GM12878 (cell line): ENCODE measurements at regions not wholly inside any gene's neighbourhood (a gene's known extent, or its start where the extent isn't known, plus 50 kb on each side); places are given as distances from the start of the nearest gene placed in this dataset.

Experiments used
- ATAC-seq: fragments of 200-7000 bp; cut with Tn5 transposase; 3 replicates; pipeline ENCODE4 v1.9.1; 2020; ENCODE audit warnings: mild to moderate bottlenecking, moderate library complexity
- BruUV-seq: library from RNA; stranded (reverse); fragments of 400-500 nt; replicated peaks from 2 replicates; lab custom pipeline; 2021; lab: Mats Ljungman, UMichigan
- CTCF ChIA-PET: fragments of 300-600 bp; sonication (Branson Sonifier 250); formaldehyde crosslinking; extraction: SDS; loops from one replicate; lab custom pipeline; 2021; ENCODE audit warnings: inconsistent platforms; lab: Yijun Ruan, JAX
- POLR2A ChIA-PET: fragments of 350-600 bp; formaldehyde crosslinking; extraction: SDS; loops from one replicate; lab custom pipeline; 2021; ENCODE audit warnings: inconsistent platforms; lab: Charles Lee
- RAD21 ChIA-PET: fragments of 300-600 bp; sonication (Branson Sonifier 250); formaldehyde crosslinking; loops from one replicate; lab custom pipeline; 2023; ENCODE audit warnings: antibody characterized with exemption; ENCODE audit not compliant: unreplicated experiment; lab: Charles Lee
- SMC1A ChIA-PET: fragments of 300-600 bp; sonication (Branson Sonifier 250); formaldehyde crosslinking; loops from one replicate; lab custom pipeline; 2023; ENCODE audit not compliant: unreplicated experiment, uncharacterized antibody; lab: Charles Lee
- DNase-seq: peaks from one replicate; pipeline ENCODE4 v3.0.0-alpha.2; 2011; ENCODE audit warnings: low read depth, low spot score
- FAIRE-seq: peaks from 3 replicates; lab custom pipeline; 2011; peaks lifted over from hg19 to GRCh38; lab: Jason Lieb, UNC
- H2AFZ ChIP-seq: 2 replicates; pipeline ENCODE4 v1.6.0; 2011; ENCODE audit warnings: low read depth, low read length, control low read depth; ENCODE audit not compliant: control insufficient read depth
- H3K27ac ChIP-seq: 2 replicates; pipeline ENCODE4 v1.5.1; 2011; ENCODE audit warnings: control low read depth; ENCODE audit not compliant: control insufficient read depth, insufficient read depth
- H3K27me3 ChIP-seq, 2 experiments: replicated peaks in 1 of 2; 2 replicates each; pipeline versions ENCODE4 v1.6.0 to v1.6.1; 2011; ENCODE audit warnings: low read length in 1 of 2; ENCODE audit not compliant: control insufficient read depth in 2 of 2, insufficient read depth in 2 of 2
- H3K36me3 ChIP-seq, 2 experiments: 2 replicates each; pipeline ENCODE4 v1.5.1; 2011; ENCODE audit warnings: low read length in 1 of 2; ENCODE audit not compliant: control insufficient read depth in 2 of 2, insufficient read depth in 2 of 2
- H3K4me1 ChIP-seq: 2 replicates; pipeline ENCODE4 v1.6.1; 2011; ENCODE audit warnings: mild to moderate bottlenecking, low read length, moderate library complexity, mixed read lengths; ENCODE audit not compliant: control insufficient read depth, insufficient read depth
- H3K4me2 ChIP-seq: 2 replicates; pipeline ENCODE4 v1.6.0; 2011; ENCODE audit warnings: control low read depth; ENCODE audit not compliant: control insufficient read depth, insufficient read depth
- H3K4me3 ChIP-seq: fragments of 200-600 bp; sonication (generic); 2 replicates; pipeline ENCODE4 v1.5.1; 2016
- H3K79me2 ChIP-seq: 2 replicates; pipeline ENCODE4 v1.6.0; 2011; ENCODE audit warnings: low read length; ENCODE audit not compliant: control insufficient read depth, insufficient read depth
- H3K9ac ChIP-seq: 2 replicates; pipeline ENCODE4 v1.8.0; 2011; ENCODE audit warnings: low read length, control low read depth, mixed read lengths; ENCODE audit not compliant: control insufficient read depth, insufficient read depth
- H3K9me3 ChIP-seq: replicated peaks from 3 replicates; pipeline ENCODE4 v1.5.1; 2011; ENCODE audit warnings: mild to moderate bottlenecking, low read length; ENCODE audit not compliant: control insufficient read depth, insufficient read depth
- H4K20me1 ChIP-seq: 2 replicates; pipeline ENCODE4 v1.6.0; 2011; ENCODE audit not compliant: control insufficient read depth, insufficient read depth
- BCL11A ChIP-seq: IDR thresholded peaks from 2 replicates; pipeline ENCODE4 v1.6.1; 2011; ENCODE audit warnings: low read depth, low read length
- BRCA1 ChIP-seq: IDR thresholded peaks from 2 replicates; pipeline ENCODE4 v1.6.1; 2011; ENCODE audit warnings: low read depth, low read length, improper control_type of control experiment
- CHD1 ChIP-seq: IDR thresholded peaks from 2 replicates; pipeline ENCODE4 v1.6.1; 2012; ENCODE audit warnings: low read depth, low read length, improper control_type of control experiment
- FOS ChIP-seq: IDR thresholded peaks from 3 replicates; pipeline ENCODE4 v1.6.1; 2011; ENCODE audit warnings: borderline replicate concordance; ENCODE audit not compliant: insufficient read length; ENCODE audit errors: extremely low read depth
- IRF4 ChIP-seq: IDR thresholded peaks from 2 replicates; pipeline ENCODE4 v1.6.1; 2011; ENCODE audit warnings: low read depth, low read length
- KAT2A ChIP-seq: conservative IDR thresholded peaks from 2 replicates; pipeline ENCODE4 v1.6.1; 2011; ENCODE audit warnings: low read depth, low read length; ENCODE audit not compliant: control insufficient read depth
- SMAD5 ChIP-seq: IDR thresholded peaks from 2 replicates; pipeline ENCODE4 v1.6.1; 2016; ENCODE audit warnings: antibody characterized with exemption, low read depth
- SRF ChIP-seq, 2 experiments: IDR thresholded peaks; 2 replicates each; pipeline ENCODE4 v1.6.1; 2011; ENCODE audit warnings: low read depth in 2 of 2, low read length in 2 of 2, mild to moderate bottlenecking in 1 of 2, moderate library complexity in 1 of 2
- SUZ12 ChIP-seq: fragments of 200-600 bp; sonication (generic); IDR thresholded peaks from one replicate; pipeline ENCODE4 v1.6.1; 2018; ENCODE audit warnings: antibody characterized with exemption, mild to moderate bottlenecking; ENCODE audit not compliant: unreplicated experiment
- TBL1XR1 ChIP-seq: IDR thresholded peaks from 2 replicates; pipeline ENCODE4 v1.6.1; 2012; ENCODE audit warnings: low read depth, low read length, improper control_type of control experiment
- ZNF384 ChIP-seq: IDR thresholded peaks from 2 replicates; pipeline ENCODE4 v1.6.1; 2012; ENCODE audit warnings: low read depth, mild to moderate bottlenecking, low read length, improper control_type of control experiment, borderline replicate concordance
- WGBS: methylation state at CpG from one replicate; pipeline ENCODE4 v1.1.6; 2016; ENCODE audit warnings: low lambda C conversion rate; ENCODE audit not compliant: insufficient replicate concordance, insufficient coverage; ENCODE audit errors: missing lambda C conversion rate; 5-methylcytosine and 5-hydroxymethylcytosine counted together
- in situ Hi-C: fragments of 300-500 bp; cut with MboI; formaldehyde crosslinking; loops from 9 replicates; pipeline ENCODE4 v1.14.3; 2018; ENCODE audit warnings: mixed read lengths
- intact Hi-C: fragments of 100-400 bp; cut with micrococcal nuclease; formaldehyde crosslinking; loops from one replicate; pipeline ENCODE4 v1.14.2; 2022; ENCODE audit not compliant: unreplicated experiment
- TF ChIP-seq, protein P1 (sequence below): fragments of 450-650 bp; formaldehyde crosslinking; IDR thresholded peaks from 2 replicates; pipeline ENCODE4 v1.4.0; 2022; ENCODE audit warnings: mild to moderate bottlenecking, moderate library complexity
- TF ChIP-seq, protein P2 (sequence below): IDR thresholded peaks from 2 replicates; pipeline ENCODE4 v1.6.1; 2011; ENCODE audit warnings: borderline replicate concordance, low read depth, mild to moderate bottlenecking, moderate library complexity, mixed read lengths, low read length; ENCODE audit not compliant: insufficient read depth; ENCODE audit errors: extremely low read length
- TF ChIP-seq, protein P3 (sequence below): fragments of 450-650 bp; IDR thresholded peaks from 2 replicates; pipeline ENCODE4 v1.6.1; 2017; ENCODE audit warnings: mild to moderate bottlenecking
- TF ChIP-seq, protein P4 (sequence below): IDR thresholded peaks from 2 replicates; pipeline ENCODE4 v1.6.1; 2011; ENCODE audit warnings: low read depth, low read length, improper control_type of control experiment, borderline replicate concordance

DNA sequence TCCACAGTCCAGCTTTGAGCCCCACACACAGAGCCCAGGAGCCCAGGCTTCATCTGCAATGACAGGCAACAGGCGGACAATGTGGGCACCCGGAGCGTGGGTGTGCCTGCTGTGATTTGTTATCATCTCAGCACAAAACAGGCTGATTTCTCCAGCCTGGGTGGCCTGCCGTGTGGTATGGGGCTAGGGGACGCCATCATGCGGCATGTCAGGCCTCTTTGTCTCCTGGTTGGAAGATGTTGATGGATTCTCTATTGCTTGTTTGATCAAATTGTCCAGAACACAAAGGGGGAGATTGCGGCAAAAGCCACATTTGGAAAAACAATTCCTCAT is 147.1 kb downstream of the KIF26A start (continued):
- TF ChIP-seq, protein P1, sequence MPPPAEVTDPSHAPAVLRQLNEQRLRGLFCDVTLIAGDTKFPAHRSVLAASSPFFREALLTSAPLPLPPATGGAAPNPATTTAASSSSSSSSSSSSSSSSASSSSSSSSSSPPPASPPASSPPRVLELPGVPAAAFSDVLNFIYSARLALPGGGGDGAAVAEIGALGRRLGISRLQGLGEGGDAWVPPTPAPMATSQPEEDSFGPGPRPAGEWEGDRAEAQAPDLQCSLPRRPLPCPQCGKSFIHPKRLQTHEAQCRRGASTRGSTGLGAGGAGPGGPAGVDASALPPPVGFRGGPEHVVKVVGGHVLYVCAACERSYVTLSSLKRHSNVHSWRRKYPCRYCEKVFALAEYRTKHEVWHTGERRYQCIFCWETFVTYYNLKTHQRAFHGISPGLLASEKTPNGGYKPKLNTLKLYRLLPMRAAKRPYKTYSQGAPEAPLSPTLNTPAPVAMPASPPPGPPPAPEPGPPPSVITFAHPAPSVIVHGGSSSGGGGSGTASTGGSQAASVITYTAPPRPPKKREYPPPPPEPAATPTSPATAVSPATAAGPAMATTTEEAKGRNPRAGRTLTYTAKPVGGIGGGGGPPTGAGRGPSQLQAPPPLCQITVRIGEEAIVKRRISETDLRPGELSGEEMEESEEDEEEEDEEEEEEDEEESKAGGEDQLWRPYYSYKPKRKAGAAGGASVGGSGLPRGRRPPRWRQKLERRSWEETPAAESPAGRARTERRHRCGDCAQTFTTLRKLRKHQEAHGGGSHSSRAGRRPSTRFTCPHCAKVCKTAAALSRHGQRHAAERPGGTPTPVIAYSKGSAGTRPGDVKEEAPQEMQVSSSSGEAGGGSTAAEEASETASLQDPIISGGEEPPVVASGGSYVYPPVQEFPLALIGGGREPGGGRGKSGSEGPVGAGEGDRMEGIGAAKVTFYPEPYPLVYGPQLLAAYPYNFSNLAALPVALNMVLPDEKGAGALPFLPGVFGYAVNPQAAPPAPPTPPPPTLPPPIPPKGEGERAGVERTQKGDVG (CRISPR knock-in tag): no peak
- TF ChIP-seq ZNF384 (no peak), SUZ12 (no peak)

DNA sequence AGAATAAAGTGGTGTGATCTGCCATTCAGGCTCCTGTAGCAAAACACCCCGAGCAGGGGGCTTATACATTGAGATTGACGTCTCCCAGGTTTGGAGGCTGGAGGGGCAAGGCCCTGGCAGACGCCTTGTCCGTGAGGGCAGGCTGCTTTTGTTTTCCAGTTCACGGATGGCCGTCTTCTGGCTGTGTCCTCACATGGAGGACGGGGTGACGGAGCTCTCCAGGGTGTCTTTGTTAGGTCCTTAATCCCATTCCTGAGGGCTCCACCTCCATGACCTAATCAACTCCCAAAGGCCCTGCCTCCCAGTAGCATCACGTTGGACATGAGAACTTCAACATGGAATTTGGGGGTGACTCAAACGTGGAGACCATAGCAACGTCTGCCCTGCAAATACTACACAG is 147.7 kb downstream of the KIF26A start:
- ChIA-PET RAD21 (no interaction called here), CTCF (interaction anchor here (0.7 kb wide), 1 partner anchor 392 kb away, joined by 3 read pairs; no protein-coding TSS in a partner anchor), SMC1A (no interaction called here), POLR2A (no interaction called here)
- ATAC-seq (no peak), FAIRE-seq (no peak), DNase-seq (no peak)
- BruUV-seq: no TSS peak
- 17% methylated on average over 11 of the region's 11 CpGs for WGBS
- H3K4me2 ChIP-seq: no peak overlapping the region
- no peak overlapping the region for H3K27ac ChIP-seq
- no peaks in the 10 kb centered on the region for H3K9me3 ChIP-seq
- intact Hi-C loops (no loop called here), in situ Hi-C loops (no loop called here)
- TF ChIP-seq IRF4: no peak
- TF ChIP-seq CHD1: no peak
- TF ChIP-seq, protein P2, sequence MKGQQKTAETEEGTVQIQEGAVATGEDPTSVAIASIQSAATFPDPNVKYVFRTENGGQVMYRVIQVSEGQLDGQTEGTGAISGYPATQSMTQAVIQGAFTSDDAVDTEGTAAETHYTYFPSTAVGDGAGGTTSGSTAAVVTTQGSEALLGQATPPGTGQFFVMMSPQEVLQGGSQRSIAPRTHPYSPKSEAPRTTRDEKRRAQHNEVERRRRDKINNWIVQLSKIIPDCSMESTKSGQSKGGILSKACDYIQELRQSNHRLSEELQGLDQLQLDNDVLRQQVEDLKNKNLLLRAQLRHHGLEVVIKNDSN: no peak
- no peak for TF ChIP-seq BCL11A
- TF ChIP-seq, protein P3, sequence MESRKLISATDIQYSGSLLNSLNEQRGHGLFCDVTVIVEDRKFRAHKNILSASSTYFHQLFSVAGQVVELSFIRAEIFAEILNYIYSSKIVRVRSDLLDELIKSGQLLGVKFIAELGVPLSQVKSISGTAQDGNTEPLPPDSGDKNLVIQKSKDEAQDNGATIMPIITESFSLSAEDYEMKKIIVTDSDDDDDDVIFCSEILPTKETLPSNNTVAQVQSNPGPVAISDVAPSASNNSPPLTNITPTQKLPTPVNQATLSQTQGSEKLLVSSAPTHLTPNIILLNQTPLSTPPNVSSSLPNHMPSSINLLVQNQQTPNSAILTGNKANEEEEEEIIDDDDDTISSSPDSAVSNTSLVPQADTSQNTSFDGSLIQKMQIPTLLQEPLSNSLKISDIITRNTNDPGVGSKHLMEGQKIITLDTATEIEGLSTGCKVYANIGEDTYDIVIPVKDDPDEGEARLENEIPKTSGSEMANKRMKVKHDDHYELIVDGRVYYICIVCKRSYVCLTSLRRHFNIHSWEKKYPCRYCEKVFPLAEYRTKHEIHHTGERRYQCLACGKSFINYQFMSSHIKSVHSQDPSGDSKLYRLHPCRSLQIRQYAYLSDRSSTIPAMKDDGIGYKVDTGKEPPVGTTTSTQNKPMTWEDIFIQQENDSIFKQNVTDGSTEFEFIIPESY: no peak
- TF ChIP-seq TBL1XR1: no peak
- no peak for TF ChIP-seq SRF (IDR thresholded peaks at IDR 0.05; ENCODE audit: low read depth in 2 of 2, low read length in 2 of 2)
- no peak for TF ChIP-seq KAT2A
- TF ChIP-seq FOS: no peak
- no peak for TF ChIP-seq BRCA1
- TF ChIP-seq SMAD5: no peak
- TF ChIP-seq, protein P4, sequence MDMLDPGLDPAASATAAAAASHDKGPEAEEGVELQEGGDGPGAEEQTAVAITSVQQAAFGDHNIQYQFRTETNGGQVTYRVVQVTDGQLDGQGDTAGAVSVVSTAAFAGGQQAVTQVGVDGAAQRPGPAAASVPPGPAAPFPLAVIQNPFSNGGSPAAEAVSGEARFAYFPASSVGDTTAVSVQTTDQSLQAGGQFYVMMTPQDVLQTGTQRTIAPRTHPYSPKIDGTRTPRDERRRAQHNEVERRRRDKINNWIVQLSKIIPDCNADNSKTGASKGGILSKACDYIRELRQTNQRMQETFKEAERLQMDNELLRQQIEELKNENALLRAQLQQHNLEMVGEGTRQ: no peak
- H3K9ac ChIP-seq: no peak overlapping the region
- H3K36me3 ChIP-seq: no peaks in the 10 kb centered on the region
- no peaks in the 10 kb centered on the region for H3K79me2 ChIP-seq
- no peak overlapping the region for H3K4me3 ChIP-seq
- H2AFZ ChIP-seq: no peak overlapping the region
- no peaks in the 10 kb centered on the region for H3K4me1 ChIP-seq
- no peaks in the 10 kb centered on the region for H4K20me1 ChIP-seq
- no peaks in the 10 kb centered on the region for H3K27me3 ChIP-seq
